Stimulated activated CD4-positive, alpha-beta T cell treated with anti-CD3 and anti-CD28 coated beads, Interleukin-1b, Interleukin-23, amount 100 ng/mL, for 48 hours (primary cell): ENCODE measurements at regions not wholly inside any gene's neighbourhood (a gene's known extent, or its start where the extent isn't known, plus 50 kb on each side); places are given as distances from the start of the nearest gene placed in this dataset.
A peak's percentile ranks its signal among the peaks of the same experiment; 100 is the strongest.

Experiments used
- DNase-seq: peaks from one replicate; pipeline ENCODE4 v3.0.0-alpha.2; 2020

GRCh38 chr5:52690236-52690768, 97.4 kb upstream of the ITGA1 start:
- DNase-seq = no peak

- DNase-seq = no peak
Observed at GRCh38 chr5:52692039-52692438, 95.7 kb upstream of the ITGA1 start.

GRCh38 chr5:52692606-52693005, 95.1 kb upstream of the ITGA1 start:
- DNase-seq = no peak

- DNase-seq = no peak
Observed at GRCh38 chr5:52693280-52693679, 94.4 kb upstream of the ITGA1 start.

- DNase-seq = no peak
Observed at GRCh38 chr5:52693836-52694235, 93.9 kb upstream of the ITGA1 start.

GRCh38 chr5:52694648-52695047, 93.1 kb upstream of the ITGA1 start:
- DNase-seq = no peak

- DNase-seq = no peak
Observed at GRCh38 chr5:52702877-52703276, 84.8 kb upstream of the ITGA1 start.

- no peak for DNase-seq
Observed at GRCh38 chr5:52703321-52703720, 84.4 kb upstream of the ITGA1 start.

- DNase-seq = no peak
Observed at GRCh38 chr5:52705720-52706119, 82.0 kb upstream of the ITGA1 start.

GRCh38 chr5:52706775-52707174, 80.9 kb upstream of the ITGA1 start:
- no peak for DNase-seq

GRCh38 chr5:52707616-52708015, 80.1 kb upstream of the ITGA1 start:
- no peak for DNase-seq

GRCh38 chr5:52708463-52708862, 79.3 kb upstream of the ITGA1 start:
- DNase-seq = no peak

GRCh38 chr5:52709167-52709925, 78.4 kb upstream of the ITGA1 start:
- no peak for DNase-seq

- no peak for DNase-seq
Observed at GRCh38 chr5:52710310-52710971, 77.3 kb upstream of the ITGA1 start.

GRCh38 chr5:52710972-52711596, 76.6 kb upstream of the ITGA1 start:
- no peak for DNase-seq

- no peak for DNase-seq
Observed at GRCh38 chr5:52712354-52712753, 75.4 kb upstream of the ITGA1 start.

- DNase-seq = peak; percentile 57
Observed at GRCh38 chr5:52725065-52725746, 62.5 kb upstream of the ITGA1 start.

GRCh38 chr5:52725808-52726207, 61.9 kb upstream of the ITGA1 start:
- DNase-seq = no peak

GRCh38 chr5:52727020-52727419, 60.7 kb upstream of the ITGA1 start:
- DNase-seq = no peak

GRCh38 chr5:52727576-52727975, 60.1 kb upstream of the ITGA1 start:
- no peak for DNase-seq

- no peak for DNase-seq
Observed at GRCh38 chr5:52728224-52728623, 59.5 kb upstream of the ITGA1 start.

GRCh38 chr5:52728686-52729085, 59.0 kb upstream of the ITGA1 start:
- DNase-seq = no peak

- no peak for DNase-seq
Observed at GRCh38 chr5:52731274-52732027, 56.3 kb upstream of the ITGA1 start.
